HEK293 (cell line): ENCODE measurements at regions not wholly inside any gene's neighbourhood (a gene's known extent, or its start where the extent isn't known, plus 50 kb on each side); places are given as distances from the start of the nearest gene placed in this dataset.

Experiments used
- CTCF ChIP-seq: fragments of 450-650 bp; formaldehyde crosslinking; IDR thresholded peaks from 2 replicates; pipeline ENCODE4 v1.5.1; 2016; ENCODE audit warnings: missing biosample characterization, missing genetic modification characterization
- KLF9 ChIP-seq: fragments of 450-650 bp; formaldehyde crosslinking; IDR thresholded peaks from 2 replicates; pipeline ENCODE4 v1.5.1; 2016; ENCODE audit warnings: missing biosample characterization, missing genetic modification characterization, low read depth
- ZBTB21 ChIP-seq: fragments of 450-650 bp; formaldehyde crosslinking; IDR thresholded peaks from 2 replicates; pipeline ENCODE4 v1.5.1; 2017; ENCODE audit warnings: missing biosample characterization, missing genetic modification characterization
- ZBTB8A ChIP-seq: fragments of 450-650 bp; formaldehyde crosslinking; IDR thresholded peaks from 2 replicates; pipeline ENCODE4 v1.5.1; 2016; ENCODE audit warnings: missing biosample characterization, missing genetic modification characterization
- ZFP41 ChIP-seq: fragments of 450-650 bp; formaldehyde crosslinking; IDR thresholded peaks from 2 replicates; pipeline ENCODE4 v1.5.1; 2016; ENCODE audit warnings: missing biosample characterization, missing genetic modification characterization, borderline replicate concordance
- ZNF274 ChIP-seq, 2 experiments: fragments of 200-500 bp in 1 of 2; fragments of 450-650 bp in 1 of 2; sonication (Bioruptor generic) in 1 of 2; formaldehyde crosslinking in 1 of 2; IDR thresholded peaks; 2 replicates each; pipeline versions ENCODE4 v1.5.1 to v1.6.1; 2014 to 2016; ENCODE audit warnings: borderline replicate concordance in 1 of 2, inconsistent platforms in 1 of 2, low read length in 1 of 2, missing biosample characterization in 1 of 2, missing genetic modification characterization in 1 of 2
- ZNF48 ChIP-seq: fragments of 450-650 bp; formaldehyde crosslinking; IDR thresholded peaks from 2 replicates; pipeline ENCODE4 v1.5.1; 2016; ENCODE audit warnings: missing biosample characterization, missing genetic modification characterization
- ZNF521 ChIP-seq: fragments of 450-650 bp; formaldehyde crosslinking; IDR thresholded peaks from 2 replicates; pipeline ENCODE4 v1.5.1; 2017; ENCODE audit warnings: missing biosample characterization, mild to moderate bottlenecking, missing genetic modification characterization
- ZNF639 ChIP-seq: fragments of 450-650 bp; formaldehyde crosslinking; IDR thresholded peaks from 2 replicates; pipeline ENCODE4 v1.5.1; 2016; ENCODE audit warnings: missing biosample characterization, missing genetic modification characterization
- ZNF791 ChIP-seq: fragments of 450-650 bp; formaldehyde crosslinking; IDR thresholded peaks from 2 replicates; pipeline ENCODE4 v1.5.1; 2016; ENCODE audit warnings: missing biosample characterization, missing genetic modification characterization
- ZNF830 ChIP-seq: fragments of 450-650 bp; IDR thresholded peaks from 2 replicates; pipeline ENCODE4 v1.5.0; 2018; ENCODE audit warnings: missing biosample characterization, missing genetic modification characterization, low read depth, mild to moderate bottlenecking, moderate library complexity
- ZSCAN16 ChIP-seq: fragments of 450-650 bp; formaldehyde crosslinking; IDR thresholded peaks from 2 replicates; pipeline ENCODE4 v1.5.1; 2016; ENCODE audit warnings: missing biosample characterization, missing genetic modification characterization

- no peak for TF ChIP-seq ZBTB21
- TF ChIP-seq ZSCAN16 (tag by site-specific recombination): no peak
- TF ChIP-seq ZBTB8A (tag by site-specific recombination): no peak
- TF ChIP-seq ZNF791: no peak
- no peak for TF ChIP-seq CTCF (tag by site-specific recombination)
- no peak for TF ChIP-seq ZNF48 (tag by site-specific recombination)
- no peak for TF ChIP-seq ZNF274 (IDR thresholded peaks at IDR 0.05; ENCODE audit: low read length)
- TF ChIP-seq ZNF274 (tag by site-specific recombination; IDR thresholded peaks at IDR 0.05; ENCODE audit: borderline replicate concordance): no peak
- TF ChIP-seq ZNF830 (tag by site-specific recombination): no peak
- TF ChIP-seq ZNF521 (tag by site-specific recombination): no peak
- no peak for TF ChIP-seq KLF9 (tag by site-specific recombination)
- TF ChIP-seq ZFP41 (tag by site-specific recombination): no peak
- no peak for TF ChIP-seq ZNF639 (tag by site-specific recombination)
These were observed 488.3 kb upstream of the ALCAM start for GRCh38 chr3:104878395-104878794.
